ENCODE measurements at regions not wholly inside any gene's neighbourhood (a gene's known extent, or its start where the extent isn't known, plus 50 kb on each side); places are given as distances from the start of the nearest gene placed in this dataset.

DNA sequence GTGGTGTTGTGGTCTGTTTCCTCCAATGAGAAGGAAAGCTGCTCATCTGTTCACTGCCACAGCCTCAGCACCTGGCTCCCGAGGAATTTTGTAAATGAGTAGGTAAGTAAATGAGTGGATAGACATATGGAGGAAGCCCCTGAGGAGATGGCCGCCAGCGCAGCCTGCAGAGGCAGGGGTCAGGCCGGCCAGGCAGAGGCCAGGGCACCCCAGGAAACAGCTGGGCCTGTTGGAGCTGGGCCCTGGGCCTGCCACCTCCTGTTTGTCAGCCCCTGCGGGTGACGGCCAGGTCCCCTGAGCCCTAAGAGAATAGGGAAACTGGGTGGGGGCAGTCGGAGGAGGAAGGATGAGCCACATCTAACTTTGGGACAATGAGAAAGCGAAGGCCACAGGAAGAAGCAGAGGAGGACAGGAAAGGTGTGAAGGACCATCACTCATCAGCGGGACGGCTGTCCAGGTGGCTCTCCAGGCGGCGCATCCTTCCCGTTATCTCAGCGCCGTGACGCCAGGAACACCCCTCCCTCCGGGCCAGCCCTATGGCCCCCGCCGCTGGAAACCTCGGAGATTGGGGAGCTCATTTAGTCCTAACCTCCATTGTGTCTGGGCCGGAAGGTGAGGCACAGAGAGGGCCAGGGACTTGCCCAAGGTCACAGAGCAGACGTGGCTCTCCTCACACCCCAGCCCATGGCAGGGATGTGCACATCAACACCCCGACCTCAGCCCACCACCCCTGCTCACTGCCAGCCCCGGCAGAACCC, 142.3 kb upstream of the UNC5B start:
- TF ChIP-seq CTCF (IDR thresholded peaks at IDR 0.05): no peak
- no peak for TF ChIP-seq POLR2A (IDR thresholded peaks at IDR 0.05)

Measured in testis (tissue), 2 donors.